Amniotic epithelial cell (primary cell): ENCODE measurements at regions not wholly inside any gene's neighbourhood (a gene's known extent, or its start where the extent isn't known, plus 50 kb on each side); places are given as distances from the start of the nearest gene placed in this dataset.

Experiments used
- DNase-seq: peaks from one replicate; pipeline ENCODE4 v3.0.0-alpha.2; 2010; ENCODE audit warnings: low read depth

GRCh38 chrX:147699061-147699460, 212.7 kb upstream of the FMR1 start:
- DNase-seq: no peak

- no peak for DNase-seq
Observed at GRCh38 chrX:147710301-147710700, 201.4 kb upstream of the FMR1 start.

- no peak for DNase-seq
Observed at GRCh38 chrX:147733369-147733768, 178.3 kb upstream of the FMR1 start.

- peak; percentile 0 for DNase-seq
Observed at GRCh38 chrX:147735364-147735763, 176.4 kb upstream of the FMR1 start.

- no peak for DNase-seq
Observed at GRCh38 chrX:147736045-147736444, 175.7 kb upstream of the FMR1 start.

GRCh38 chrX:147737690-147738089, 174.0 kb upstream of the FMR1 start:
- DNase-seq: no peak

GRCh38 chrX:147738265-147738664, 173.5 kb upstream of the FMR1 start:
- DNase-seq: no peak

GRCh38 chrX:147739196-147739595, 172.5 kb upstream of the FMR1 start:
- no peak for DNase-seq

GRCh38 chrX:147741776-147742175, 169.9 kb upstream of the FMR1 start:
- no peak for DNase-seq

GRCh38 chrX:147749308-147749707, 162.4 kb upstream of the FMR1 start:
- no peak for DNase-seq

GRCh38 chrX:147757750-147758149, 154.0 kb upstream of the FMR1 start:
- DNase-seq: no peak

- no peak for DNase-seq
Observed at GRCh38 chrX:147763131-147763530, 148.6 kb upstream of the FMR1 start.

GRCh38 chrX:147764868-147765267, 146.9 kb upstream of the FMR1 start:
- DNase-seq: no peak

GRCh38 chrX:147770858-147771257, 140.9 kb upstream of the FMR1 start:
- DNase-seq: no peak

- DNase-seq: no peak
Observed at GRCh38 chrX:147776988-147777387, 134.7 kb upstream of the FMR1 start.

- no peak for DNase-seq
Observed at GRCh38 chrX:147779173-147779572, 132.5 kb upstream of the FMR1 start.

- DNase-seq: no peak
Observed at GRCh38 chrX:147781844-147782243, 129.9 kb upstream of the FMR1 start.

- no peak for DNase-seq
Observed at GRCh38 chrX:147788641-147789350, 122.9 kb upstream of the FMR1 start.

GRCh38 chrX:147800663-147801062, 111.1 kb upstream of the FMR1 start:
- no peak for DNase-seq

- DNase-seq: no peak
Observed at GRCh38 chrX:147803948-147804347, 107.8 kb upstream of the FMR1 start.

- no peak for DNase-seq
Observed at GRCh38 chrX:147811803-147812202, 99.9 kb upstream of the FMR1 start.

GRCh38 chrX:147827070-147827469, 84.6 kb upstream of the FMR1 start:
- DNase-seq: no peak

GRCh38 chrX:147828719-147829118, 83.0 kb upstream of the FMR1 start:
- no peak for DNase-seq

- DNase-seq: no peak
Observed at GRCh38 chrX:147832707-147833348, 78.9 kb upstream of the FMR1 start.
